Renal cortical epithelial cell (primary cell): ENCODE measurements at regions not wholly inside any gene's neighbourhood (a gene's known extent, or its start where the extent isn't known, plus 50 kb on each side); places are given as distances from the start of the nearest gene placed in this dataset.

Source experiments
- DNase-seq: peaks from one replicate; pipeline ENCODE4 v3.0.0-alpha.2; 2011; ENCODE audit warnings: low read depth

- no peak for DNase-seq
These were observed 404.7 kb upstream of the PODXL start for GRCh38 chr7:131961054-131961680.

GRCh38 chr7:131959106-131959812 lies 402.8 kb upstream of the PODXL start:
- no peak for DNase-seq

- DNase-seq = peak; percentile 88
These were observed 401.1 kb upstream of the PODXL start for GRCh38 chr7:131957338-131958020.

- no peak for DNase-seq
These were observed 400.4 kb upstream of the PODXL start for GRCh38 chr7:131956864-131957263.

- no peak for DNase-seq
These were observed 399.3 kb upstream of the PODXL start for GRCh38 chr7:131955679-131956078.

- no peak for DNase-seq
These were observed 396.8 kb upstream of the PODXL start for GRCh38 chr7:131953184-131953583.

GRCh38 chr7:131952365-131952764 lies 395.9 kb upstream of the PODXL start:
- no peak for DNase-seq

- no peak for DNase-seq
These were observed 394.3 kb upstream of the PODXL start for GRCh38 chr7:131950758-131951157.

- no peak for DNase-seq
These were observed 393.2 kb upstream of the PODXL start for GRCh38 chr7:131949659-131950058.

- DNase-seq = no peak
These were observed 392.1 kb upstream of the PODXL start for GRCh38 chr7:131948434-131949053.

GRCh38 chr7:131947661-131948060 lies 391.2 kb upstream of the PODXL start:
- DNase-seq = no peak

GRCh38 chr7:131945957-131946544 lies 389.6 kb upstream of the PODXL start:
- peak; percentile 70 for DNase-seq

GRCh38 chr7:131945313-131945911 lies 389.0 kb upstream of the PODXL start:
- no peak for DNase-seq

- DNase-seq = no peak
These were observed 388.2 kb upstream of the PODXL start for GRCh38 chr7:131944556-131945069.

GRCh38 chr7:131943646-131944045 lies 387.2 kb upstream of the PODXL start:
- no peak for DNase-seq

- DNase-seq = no peak
These were observed 386.8 kb upstream of the PODXL start for GRCh38 chr7:131943211-131943610.

- no peak for DNase-seq
These were observed 386.1 kb upstream of the PODXL start for GRCh38 chr7:131942287-131943150.

GRCh38 chr7:131941291-131941690 lies 384.9 kb upstream of the PODXL start:
- DNase-seq = no peak

- DNase-seq = no peak
These were observed 384.3 kb upstream of the PODXL start for GRCh38 chr7:131940621-131941165.

- peak; percentile 85 for DNase-seq
These were observed 382.4 kb upstream of the PODXL start for GRCh38 chr7:131938788-131939187.
